ENCODE measurements at regions not wholly inside any gene's neighbourhood (a gene's known extent, or its start where the extent isn't known, plus 50 kb on each side); places are given as distances from the start of the nearest gene placed in this dataset.

- TF ChIP-seq CTCF (IDR thresholded peaks at IDR 0.05) (no peak), EZH2 (IDR thresholded peaks at IDR 0.05) (no peak), EZH2phosphoT487 (IDR thresholded peaks at IDR 0.05) (no peak)
Measured at GRCh38 chr20:12056839-12057238, 139.1 kb downstream of the BTBD3 start.
